NCI-H82 (cell line): ENCODE measurements at regions not wholly inside any gene's neighbourhood (a gene's known extent, or its start where the extent isn't known, plus 50 kb on each side); places are given as distances from the start of the nearest gene placed in this dataset.

Experiments used
- DNase-seq: peaks from one replicate; lab custom pipeline; 2025; lab: John Stamatoyannopoulos, UW

GRCh38 chr7:32143301-32143700, 73.1 kb upstream of the PDE1C start:
- no peak for DNase-seq

DNA sequence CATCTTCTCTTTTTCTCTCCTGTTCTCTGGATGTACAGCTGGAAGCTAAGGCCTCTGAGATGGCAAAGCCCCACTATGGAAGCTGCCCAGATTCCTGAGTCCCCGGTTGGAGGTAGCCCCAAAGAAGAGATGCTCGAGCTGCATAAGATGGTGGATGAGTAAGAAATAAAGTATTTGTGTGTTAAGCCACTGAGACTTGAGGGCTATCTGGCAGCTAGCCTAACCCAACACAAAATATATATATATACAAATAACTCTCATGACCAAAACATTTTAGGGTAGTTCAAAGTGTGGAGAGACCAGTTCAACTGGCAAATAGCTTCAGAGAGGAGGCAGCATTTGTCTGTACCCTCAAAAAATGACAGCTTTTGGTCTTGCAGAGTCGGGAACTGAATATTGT, 72.4 kb upstream of the PDE1C start:
- no peak for DNase-seq

DNA sequence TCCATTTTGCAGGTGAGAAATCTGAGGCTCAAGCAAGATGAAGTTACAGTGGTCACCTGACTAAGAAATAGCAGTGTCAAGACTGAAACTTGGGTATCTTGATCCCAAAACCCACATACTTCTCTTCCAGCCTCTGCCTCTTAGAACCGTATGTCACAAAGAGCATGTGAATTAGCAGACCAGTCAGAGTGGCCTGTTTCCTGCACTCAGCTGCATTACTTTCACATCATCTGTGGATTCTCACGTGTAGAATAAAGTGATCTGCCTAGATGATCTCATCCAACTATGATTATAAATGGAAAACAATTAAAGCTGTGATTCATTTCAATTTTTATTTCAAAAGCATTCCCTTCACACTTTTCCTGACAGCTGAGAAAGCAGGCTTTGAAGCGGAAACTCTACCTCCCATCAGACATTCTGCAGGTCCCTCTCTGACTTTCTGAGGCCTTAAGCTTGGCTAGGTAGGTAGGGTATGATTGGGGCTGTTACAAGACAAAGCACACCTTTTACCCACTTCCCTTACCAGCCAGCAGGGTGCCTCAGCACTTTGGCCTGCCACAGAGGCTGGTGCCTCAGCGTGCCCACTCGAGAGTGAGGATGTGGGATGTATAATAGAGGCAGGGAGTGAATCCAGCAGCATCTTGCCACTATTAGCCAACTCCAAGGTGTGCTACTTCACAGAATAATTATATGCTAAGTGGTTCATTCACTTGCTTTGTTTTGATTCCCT, 70.2 kb upstream of the PDE1C start:
- DNase-seq: no peak

GRCh38 chr7:32137059-32137458, 66.9 kb upstream of the PDE1C start:
- no peak for DNase-seq

DNA sequence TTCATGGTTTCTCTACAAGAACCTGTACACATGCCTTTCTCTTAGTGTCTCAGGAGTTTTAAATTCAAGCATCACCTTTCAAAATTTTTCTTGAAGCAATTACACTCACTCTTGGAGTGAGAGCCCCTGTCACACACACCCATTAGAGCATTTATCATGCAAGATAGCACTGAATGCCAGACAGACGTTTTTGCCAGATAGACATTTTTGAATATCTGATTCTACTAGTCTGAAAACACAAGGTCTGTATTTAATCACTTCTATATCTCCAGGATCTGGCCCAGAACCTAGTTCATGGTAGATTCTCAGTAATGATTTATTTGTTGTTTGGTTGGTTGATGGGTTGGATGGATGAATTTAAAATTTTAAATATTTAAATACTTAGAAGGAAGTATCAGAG, 60.9 kb upstream of the PDE1C start:
- DNase-seq: no peak

- no peak for DNase-seq
Measured at GRCh38 chr7:32126843-32127242, 56.6 kb upstream of the PDE1C start.
